ENCODE measurements at regions not wholly inside any gene's neighbourhood (a gene's known extent, or its start where the extent isn't known, plus 50 kb on each side); places are given as distances from the start of the nearest gene placed in this dataset.

DNA sequence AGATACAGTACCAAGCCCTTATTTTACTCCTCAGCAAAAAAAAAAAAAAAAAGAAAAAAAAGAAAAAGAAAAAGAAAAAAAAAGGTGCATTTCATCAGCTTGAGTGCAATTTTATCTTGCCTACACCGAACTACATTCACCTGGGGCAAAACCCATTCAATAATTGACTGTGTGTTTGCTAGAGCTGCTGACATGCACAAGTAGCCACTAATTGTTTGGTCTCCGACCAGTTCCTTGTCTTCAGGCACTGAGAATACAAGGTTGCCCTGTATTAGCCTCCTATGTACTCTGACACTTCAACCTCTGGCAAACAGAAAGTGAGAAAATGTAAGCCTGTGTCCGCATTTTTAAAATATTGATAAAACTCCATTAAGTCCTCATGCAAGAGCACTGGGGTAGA, 1579.4 kb upstream of the LRRTM3 start:
- no peaks in the 10 kb centered on the region for H3K36me3 ChIP-seq (ENCODE audit: control insufficient read depth in 1 of 2, insufficient read depth in 2 of 2, low read length in 2 of 2)
- H3K9me3 ChIP-seq (ENCODE audit: control insufficient read depth in 1 of 2, low read length in 2 of 2), result no peaks in the 10 kb centered on the region
- no peaks in the 10 kb centered on the region for H3K27me3 ChIP-seq (ENCODE audit: control insufficient read depth in 1 of 2, insufficient read depth in 2 of 2, low read length in 2 of 2)
- H3K4me1 ChIP-seq (ENCODE audit: control insufficient read depth in 1 of 2, insufficient read depth in 2 of 2, low read length in 2 of 2), result no peaks in the 10 kb centered on the region
- no peak overlapping the region for H3K27ac ChIP-seq (ENCODE audit: low read depth, low read length)
- H3K4me3 ChIP-seq (ENCODE audit: low read depth in 1 of 2, low read length in 2 of 2), result no peak overlapping the region
- no peak overlapping the region for H3K9ac ChIP-seq (ENCODE audit: low read depth in 1 of 2, low read length in 2 of 2)

DNA sequence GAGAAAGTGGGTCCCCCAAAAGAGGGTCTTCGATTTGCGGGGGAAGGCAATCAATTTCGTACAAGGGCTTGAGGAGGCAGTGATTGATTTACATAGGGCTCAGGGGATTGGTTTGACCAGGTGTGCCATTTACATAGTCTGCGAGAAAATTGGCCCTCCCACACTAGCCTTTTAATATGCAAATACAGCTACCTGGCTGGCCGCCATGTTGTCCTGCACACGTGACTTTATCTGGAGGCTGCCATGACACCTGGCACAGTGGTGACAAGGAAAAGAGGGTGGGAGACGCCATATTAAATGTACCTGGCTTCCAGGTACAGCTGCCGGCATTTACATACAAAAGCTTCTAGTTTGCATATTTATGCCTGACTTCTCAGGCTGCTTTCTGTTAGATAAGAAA, 1577.2 kb upstream of the LRRTM3 start:
- no peaks in the 10 kb centered on the region for H3K36me3 ChIP-seq (ENCODE audit: control insufficient read depth in 1 of 2, insufficient read depth in 2 of 2, low read length in 2 of 2)
- H3K27ac ChIP-seq (ENCODE audit: low read depth, low read length), result no peak overlapping the region
- no peak overlapping the region for H3K4me3 ChIP-seq (ENCODE audit: low read depth in 1 of 2, low read length in 2 of 2)
- no peak overlapping the region for H3K9ac ChIP-seq (ENCODE audit: low read depth in 1 of 2, low read length in 2 of 2)
- H3K4me1 ChIP-seq (ENCODE audit: control insufficient read depth in 1 of 2, insufficient read depth in 2 of 2, low read length in 2 of 2), result no peaks in the 10 kb centered on the region
- no peaks in the 10 kb centered on the region for H3K9me3 ChIP-seq (ENCODE audit: control insufficient read depth in 1 of 2, low read length in 2 of 2)
- no peaks in the 10 kb centered on the region for H3K27me3 ChIP-seq (ENCODE audit: control insufficient read depth in 1 of 2, insufficient read depth in 2 of 2, low read length in 2 of 2)

- Histone ChIP-seq H3K9ac (ENCODE audit: low read depth in 1 of 2, low read length in 2 of 2) (no peak overlapping the region), H3K4me1 (ENCODE audit: control insufficient read depth in 1 of 2, insufficient read depth in 2 of 2, low read length in 2 of 2) (no peaks in the 10 kb centered on the region), H3K9me3 (ENCODE audit: control insufficient read depth in 1 of 2, low read length in 2 of 2) (no peaks in the 10 kb centered on the region), H3K36me3 (ENCODE audit: control insufficient read depth in 1 of 2, insufficient read depth in 2 of 2, low read length in 2 of 2) (no peaks in the 10 kb centered on the region), H3K27me3 (ENCODE audit: control insufficient read depth in 1 of 2, insufficient read depth in 2 of 2, low read length in 2 of 2) (no peaks in the 10 kb centered on the region), H3K27ac (ENCODE audit: low read depth, low read length) (no peak overlapping the region), H3K4me3 (ENCODE audit: low read depth in 1 of 2, low read length in 2 of 2) (no peak overlapping the region)
These were observed 1575.2 kb upstream of the LRRTM3 start for GRCh38 chr10:65350611-65351010.

DNA sequence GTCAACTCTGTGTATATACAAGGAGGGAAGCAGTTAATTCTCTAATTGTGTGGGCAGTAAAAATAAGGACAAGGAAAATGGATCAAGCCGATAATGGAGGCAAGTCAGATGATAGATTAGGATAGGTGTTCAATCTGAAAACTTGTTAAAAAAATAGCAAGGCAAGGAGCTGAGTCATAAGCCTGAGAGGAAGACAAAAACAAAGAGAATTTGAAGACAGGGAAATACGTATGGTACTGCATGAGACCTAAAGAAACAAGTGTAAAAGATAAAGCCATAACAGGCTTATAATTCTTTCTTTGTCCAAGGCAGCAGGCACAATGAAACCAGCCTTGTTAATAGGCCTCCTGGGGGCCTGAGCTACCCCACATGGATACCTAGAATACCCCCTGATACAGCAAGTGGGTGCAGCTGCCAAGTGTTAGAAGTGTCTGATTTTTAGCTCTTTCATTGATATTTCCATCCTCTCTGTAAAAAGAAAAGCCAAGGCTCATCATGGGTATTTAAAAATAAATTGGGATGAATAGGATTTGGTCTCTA, 1570.6 kb upstream of the LRRTM3 start:
- H3K4me3 ChIP-seq (ENCODE audit: low read depth in 1 of 2, low read length in 2 of 2), result no peak overlapping the region
- H3K27ac ChIP-seq (ENCODE audit: low read depth, low read length), result no peak overlapping the region
- H3K9me3 ChIP-seq (ENCODE audit: control insufficient read depth in 1 of 2, low read length in 2 of 2), result no peaks in the 10 kb centered on the region
- H3K36me3 ChIP-seq (ENCODE audit: control insufficient read depth in 1 of 2, insufficient read depth in 2 of 2, low read length in 2 of 2), result no peaks in the 10 kb centered on the region
- H3K9ac ChIP-seq (ENCODE audit: low read depth in 1 of 2, low read length in 2 of 2), result no peak overlapping the region
- no peaks in the 10 kb centered on the region for H3K4me1 ChIP-seq (ENCODE audit: control insufficient read depth in 1 of 2, insufficient read depth in 2 of 2, low read length in 2 of 2)
- no peaks in the 10 kb centered on the region for H3K27me3 ChIP-seq (ENCODE audit: control insufficient read depth in 1 of 2, insufficient read depth in 2 of 2, low read length in 2 of 2)

DNA sequence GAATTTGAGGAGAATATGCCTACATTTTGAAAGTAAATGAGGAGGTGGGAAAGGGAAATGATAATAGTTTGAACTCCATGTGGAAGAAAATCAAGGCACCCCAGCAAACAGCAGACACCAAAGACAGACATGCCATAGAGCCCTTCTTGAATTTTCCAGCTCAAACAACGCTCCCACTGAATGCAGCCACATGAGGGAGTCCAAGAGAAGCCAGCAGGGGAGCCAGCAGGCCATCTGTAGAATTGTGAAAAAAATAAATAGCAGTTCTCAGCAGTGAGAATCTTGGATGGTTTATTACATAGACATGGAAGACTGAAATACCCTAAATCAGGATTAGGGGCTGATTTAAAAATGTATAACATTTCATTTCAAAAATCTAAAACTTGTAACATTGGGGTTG, 1567.3 kb upstream of the LRRTM3 start:
- Histone ChIP-seq H3K27me3 (ENCODE audit: control insufficient read depth in 1 of 2, insufficient read depth in 2 of 2, low read length in 2 of 2) (no peaks in the 10 kb centered on the region), H3K4me3 (ENCODE audit: low read depth in 1 of 2, low read length in 2 of 2) (no peak overlapping the region), H3K4me1 (ENCODE audit: control insufficient read depth in 1 of 2, insufficient read depth in 2 of 2, low read length in 2 of 2) (no peaks in the 10 kb centered on the region), H3K9ac (ENCODE audit: low read depth in 1 of 2, low read length in 2 of 2) (no peak overlapping the region), H3K36me3 (ENCODE audit: control insufficient read depth in 1 of 2, insufficient read depth in 2 of 2, low read length in 2 of 2) (no peaks in the 10 kb centered on the region), H3K27ac (ENCODE audit: low read depth, low read length) (no peak overlapping the region), H3K9me3 (ENCODE audit: control insufficient read depth in 1 of 2, low read length in 2 of 2) (no peaks in the 10 kb centered on the region)

DNA sequence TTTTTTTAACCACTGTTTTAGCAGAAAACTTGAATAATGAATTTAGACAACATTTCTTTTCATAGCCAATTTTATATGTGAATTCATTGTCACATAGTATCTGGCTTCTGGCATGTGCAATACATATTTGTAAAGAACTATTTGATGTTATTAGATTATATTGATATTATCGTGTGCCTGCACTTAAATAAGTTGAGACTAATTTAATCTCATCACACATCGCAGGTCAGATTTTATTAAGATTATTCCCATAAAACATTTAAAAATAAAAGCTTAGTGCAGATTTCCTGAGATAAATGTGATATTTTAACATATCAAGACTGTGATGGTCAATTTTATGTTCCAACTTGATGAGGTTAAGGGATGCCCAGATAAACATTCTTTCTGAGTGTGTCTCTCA, 1565.3 kb upstream of the LRRTM3 start:
- Histone ChIP-seq H3K27me3 (ENCODE audit: control insufficient read depth in 1 of 2, insufficient read depth in 2 of 2, low read length in 2 of 2) (no peaks in the 10 kb centered on the region), H3K4me1 (ENCODE audit: control insufficient read depth in 1 of 2, insufficient read depth in 2 of 2, low read length in 2 of 2) (no peaks in the 10 kb centered on the region), H3K36me3 (ENCODE audit: control insufficient read depth in 1 of 2, insufficient read depth in 2 of 2, low read length in 2 of 2) (no peaks in the 10 kb centered on the region), H3K4me3 (ENCODE audit: low read depth in 1 of 2, low read length in 2 of 2) (no peak overlapping the region), H3K27ac (ENCODE audit: low read depth, low read length) (no peak overlapping the region), H3K9me3 (ENCODE audit: control insufficient read depth in 1 of 2, low read length in 2 of 2) (no peaks in the 10 kb centered on the region), H3K9ac (ENCODE audit: low read depth in 1 of 2, low read length in 2 of 2) (no peak overlapping the region)

GRCh38 chr10:65365878-65366277, 1560.0 kb upstream of the LRRTM3 start:
- Histone ChIP-seq H3K9ac (ENCODE audit: low read depth in 1 of 2, low read length in 2 of 2) (no peak overlapping the region), H3K36me3 (ENCODE audit: control insufficient read depth in 1 of 2, insufficient read depth in 2 of 2, low read length in 2 of 2) (no peaks in the 10 kb centered on the region), H3K4me3 (ENCODE audit: low read depth in 1 of 2, low read length in 2 of 2) (no peak overlapping the region), H3K4me1 (ENCODE audit: control insufficient read depth in 1 of 2, insufficient read depth in 2 of 2, low read length in 2 of 2) (no peaks in the 10 kb centered on the region), H3K27me3 (ENCODE audit: control insufficient read depth in 1 of 2, insufficient read depth in 2 of 2, low read length in 2 of 2) (no peaks in the 10 kb centered on the region), H3K27ac (ENCODE audit: low read depth, low read length) (no peak overlapping the region), H3K9me3 (ENCODE audit: control insufficient read depth in 1 of 2, low read length in 2 of 2) (no peaks in the 10 kb centered on the region)

DNA sequence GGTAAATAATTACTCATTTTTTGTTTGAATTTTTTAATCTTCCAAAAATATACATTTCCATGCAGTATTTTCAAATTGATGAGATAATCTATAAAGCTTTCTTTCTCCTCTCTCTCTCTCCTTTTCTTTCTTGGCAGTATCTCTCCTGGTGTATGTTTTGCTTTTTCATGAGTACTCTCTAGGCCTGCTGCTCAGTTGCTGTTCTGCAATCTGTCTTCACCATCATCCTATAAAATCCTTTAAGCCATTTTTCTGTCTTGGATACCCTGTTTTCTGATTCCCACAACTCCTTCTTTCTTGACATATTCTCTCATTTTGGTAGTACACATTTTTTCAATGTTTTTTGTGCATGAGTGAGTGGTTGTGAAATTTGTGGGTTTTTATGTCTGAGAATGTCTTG, 1558.1 kb upstream of the LRRTM3 start:
- no peaks in the 10 kb centered on the region for H3K4me1 ChIP-seq (ENCODE audit: control insufficient read depth in 1 of 2, insufficient read depth in 2 of 2, low read length in 2 of 2)
- no peak overlapping the region for H3K4me3 ChIP-seq (ENCODE audit: low read depth in 1 of 2, low read length in 2 of 2)
- no peak overlapping the region for H3K27ac ChIP-seq (ENCODE audit: low read depth, low read length)
- H3K9ac ChIP-seq (ENCODE audit: low read depth in 1 of 2, low read length in 2 of 2), result no peak overlapping the region
- H3K9me3 ChIP-seq (ENCODE audit: control insufficient read depth in 1 of 2, low read length in 2 of 2), result no peaks in the 10 kb centered on the region
- H3K36me3 ChIP-seq (ENCODE audit: control insufficient read depth in 1 of 2, insufficient read depth in 2 of 2, low read length in 2 of 2), result no peaks in the 10 kb centered on the region
- H3K27me3 ChIP-seq (ENCODE audit: control insufficient read depth in 1 of 2, insufficient read depth in 2 of 2, low read length in 2 of 2), result no peaks in the 10 kb centered on the region

DNA sequence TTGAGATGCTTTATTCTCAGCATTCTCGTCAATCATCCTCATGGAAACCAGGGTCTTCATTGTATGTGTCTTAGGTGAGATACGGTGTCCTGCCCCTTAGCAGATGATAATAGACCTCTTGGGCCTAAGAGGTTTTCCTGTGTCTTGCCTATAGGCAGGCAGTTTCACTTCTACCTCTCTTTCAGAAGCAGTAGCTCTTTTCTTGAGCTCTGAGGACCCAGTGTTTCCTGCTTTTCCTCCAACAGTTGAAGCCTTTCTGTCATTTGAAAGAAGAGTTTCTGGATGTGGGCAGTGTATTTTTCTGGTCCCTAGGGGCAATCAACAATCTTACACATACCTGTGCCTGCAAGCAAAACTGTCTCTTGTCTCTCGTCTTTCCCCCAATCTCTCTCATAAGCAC, 1550.3 kb upstream of the LRRTM3 start:
- H3K9ac ChIP-seq (ENCODE audit: low read depth in 1 of 2, low read length in 2 of 2), result no peak overlapping the region
- no peaks in the 10 kb centered on the region for H3K4me1 ChIP-seq (ENCODE audit: control insufficient read depth in 1 of 2, insufficient read depth in 2 of 2, low read length in 2 of 2)
- no peak overlapping the region for H3K27ac ChIP-seq (ENCODE audit: low read depth, low read length)
- no peaks in the 10 kb centered on the region for H3K27me3 ChIP-seq (ENCODE audit: control insufficient read depth in 1 of 2, insufficient read depth in 2 of 2, low read length in 2 of 2)
- H3K36me3 ChIP-seq (ENCODE audit: control insufficient read depth in 1 of 2, insufficient read depth in 2 of 2, low read length in 2 of 2), result no peaks in the 10 kb centered on the region
- H3K9me3 ChIP-seq (ENCODE audit: control insufficient read depth in 1 of 2, low read length in 2 of 2), result no peaks in the 10 kb centered on the region
- no peak overlapping the region for H3K4me3 ChIP-seq (ENCODE audit: low read depth in 1 of 2, low read length in 2 of 2)

- Histone ChIP-seq H3K4me1 (ENCODE audit: control insufficient read depth in 1 of 2, insufficient read depth in 2 of 2, low read length in 2 of 2) (no peaks in the 10 kb centered on the region), H3K27me3 (ENCODE audit: control insufficient read depth in 1 of 2, insufficient read depth in 2 of 2, low read length in 2 of 2) (no peaks in the 10 kb centered on the region), H3K9me3 (ENCODE audit: control insufficient read depth in 1 of 2, low read length in 2 of 2) (no peaks in the 10 kb centered on the region), H3K27ac (ENCODE audit: low read depth, low read length) (no peak overlapping the region), H3K36me3 (ENCODE audit: control insufficient read depth in 1 of 2, insufficient read depth in 2 of 2, low read length in 2 of 2) (no peaks in the 10 kb centered on the region), H3K4me3 (ENCODE audit: low read depth in 1 of 2, low read length in 2 of 2) (no peak overlapping the region), H3K9ac (ENCODE audit: low read depth in 1 of 2, low read length in 2 of 2) (no peak overlapping the region)
These were observed 1548.1 kb upstream of the LRRTM3 start for GRCh38 chr10:65377687-65378086.
